Right lung (tissue), 2 donors: ENCODE measurements at regions not wholly inside any gene's neighbourhood (a gene's known extent, or its start where the extent isn't known, plus 50 kb on each side); places are given as distances from the start of the nearest gene placed in this dataset.

Experiments
- DNase-seq, 2 donors: peaks; one replicate each; pipeline ENCODE4 v3.0.0-alpha.2; 2013

GRCh38 chr15:39444735-39445470, 136.0 kb upstream of the THBS1 start:
- no peak for DNase-seq

GRCh38 chr15:39445931-39446330, 134.9 kb upstream of the THBS1 start:
- no peak for DNase-seq

GRCh38 chr15:39447346-39447745, 133.5 kb upstream of the THBS1 start:
- DNase-seq = no peak

GRCh38 chr15:39447881-39448280, 133.0 kb upstream of the THBS1 start:
- DNase-seq = no peak

DNA sequence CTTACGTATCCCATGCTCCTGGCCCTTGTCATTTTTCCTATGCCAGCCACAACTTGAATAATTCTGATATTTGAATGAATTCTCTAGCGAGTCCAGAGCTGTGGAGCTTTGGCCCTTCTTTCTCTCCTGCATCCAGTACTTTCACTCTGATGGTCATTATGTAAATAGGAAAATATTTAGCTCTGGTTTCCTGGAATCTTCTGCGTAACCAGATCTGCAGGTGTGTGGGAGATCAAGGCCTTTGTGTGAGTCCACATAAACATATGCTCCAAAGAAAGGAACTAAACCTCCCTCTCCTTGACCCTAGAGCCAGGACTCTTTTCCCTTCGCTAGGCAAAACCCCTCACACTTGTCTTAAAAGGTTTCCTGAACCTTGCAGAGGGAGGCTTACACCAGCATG, 132.5 kb upstream of the THBS1 start:
- no peak for DNase-seq

DNA sequence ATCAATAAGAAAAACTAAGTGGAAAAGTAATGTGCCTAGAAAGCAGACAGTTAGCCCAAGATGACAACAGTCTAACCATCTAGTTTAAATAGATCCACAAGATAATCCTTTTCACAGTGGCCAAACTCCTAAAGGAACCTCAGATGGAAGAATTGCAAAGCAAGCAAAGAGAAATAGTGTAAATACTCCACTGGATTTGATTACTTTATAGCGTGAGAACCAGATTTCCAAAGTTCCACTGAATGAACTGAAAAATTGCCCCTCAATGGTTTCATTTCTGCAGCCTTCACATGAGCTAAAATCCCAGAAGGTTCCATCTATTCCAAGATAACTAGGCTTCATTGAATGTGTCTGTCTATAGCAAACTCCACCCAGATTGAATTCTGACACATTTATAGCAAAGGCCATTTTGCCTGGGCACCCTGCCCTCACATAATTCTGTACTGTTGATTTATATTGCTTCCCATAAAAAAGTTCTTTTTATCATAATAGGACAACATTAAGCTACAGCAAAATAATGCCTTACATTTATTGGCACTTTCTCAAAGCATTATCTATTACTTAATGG, 129.7 kb upstream of the THBS1 start:
- DNase-seq = no peak

- DNase-seq = no peak
These were observed 129.0 kb upstream of the THBS1 start for GRCh38 chr15:39451871-39452270.

- no peak for DNase-seq
These were observed 127.3 kb upstream of the THBS1 start for GRCh38 chr15:39453620-39454019.

DNA sequence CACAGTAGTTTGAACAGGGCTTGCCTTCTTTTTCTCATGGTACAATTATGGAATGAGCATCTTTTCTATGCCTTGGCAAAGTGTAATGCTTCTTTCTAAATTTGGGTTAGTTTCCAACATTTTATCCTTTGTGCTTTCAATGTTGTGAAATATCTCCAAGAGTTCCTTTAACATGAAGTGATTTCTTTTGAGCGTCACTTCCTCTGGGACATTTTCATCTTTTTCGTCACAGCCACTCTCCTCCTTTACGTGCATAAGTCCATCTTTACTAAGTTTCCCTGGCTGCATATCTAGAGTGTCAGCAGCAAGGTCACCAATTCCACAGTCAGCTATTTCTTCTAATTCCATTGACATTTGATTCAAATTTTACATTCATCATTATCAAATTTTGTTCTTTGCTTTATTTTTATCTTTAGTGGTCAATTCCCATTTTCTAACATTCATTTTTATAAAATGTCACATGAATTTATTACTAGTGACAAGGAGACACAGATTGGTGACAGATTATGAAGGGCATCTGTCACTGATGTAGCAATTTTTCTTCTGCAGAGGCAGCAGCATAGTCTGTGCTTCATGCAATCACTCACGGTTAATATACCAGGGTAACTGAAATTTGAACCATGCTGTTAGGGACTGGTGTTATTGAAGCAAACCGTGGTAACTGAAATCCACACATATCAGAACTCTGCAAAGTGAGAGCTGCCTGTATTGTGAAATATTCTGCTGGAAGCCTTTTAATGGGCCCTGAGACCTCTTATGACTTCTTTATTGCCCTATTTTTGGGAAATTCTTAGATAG, 126.5 kb upstream of the THBS1 start:
- peak in 1 of 2 donors; percentile 64 for DNase-seq

GRCh38 chr15:39455471-39455991, 125.3 kb upstream of the THBS1 start:
- DNase-seq = no peak

- DNase-seq = no peak
These were observed 124.7 kb upstream of the THBS1 start for GRCh38 chr15:39456159-39456558.

- DNase-seq = no peak
These were observed 124.1 kb upstream of the THBS1 start for GRCh38 chr15:39456582-39457330.

DNA sequence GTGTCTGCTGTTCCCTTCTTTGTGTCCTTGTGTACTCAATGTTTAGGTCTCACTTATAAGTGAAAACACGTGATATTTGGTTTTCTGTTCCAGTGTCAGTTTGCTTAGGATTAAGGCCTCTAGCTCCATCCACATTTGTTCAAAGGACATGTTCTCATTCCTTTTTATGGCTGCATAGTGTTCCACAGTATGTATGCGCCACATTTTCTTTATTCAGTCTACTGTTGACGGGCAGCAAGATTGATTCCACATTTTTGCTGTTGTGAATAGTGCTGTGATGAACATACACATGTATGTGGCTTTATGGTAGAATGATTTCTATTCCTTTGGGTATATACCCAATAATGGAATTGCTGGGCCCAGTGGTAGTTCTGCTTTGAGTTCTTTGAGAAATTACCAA, 122.7 kb upstream of the THBS1 start:
- DNase-seq = no peak

GRCh38 chr15:39459548-39459947, 121.3 kb upstream of the THBS1 start:
- DNase-seq = no peak

DNA sequence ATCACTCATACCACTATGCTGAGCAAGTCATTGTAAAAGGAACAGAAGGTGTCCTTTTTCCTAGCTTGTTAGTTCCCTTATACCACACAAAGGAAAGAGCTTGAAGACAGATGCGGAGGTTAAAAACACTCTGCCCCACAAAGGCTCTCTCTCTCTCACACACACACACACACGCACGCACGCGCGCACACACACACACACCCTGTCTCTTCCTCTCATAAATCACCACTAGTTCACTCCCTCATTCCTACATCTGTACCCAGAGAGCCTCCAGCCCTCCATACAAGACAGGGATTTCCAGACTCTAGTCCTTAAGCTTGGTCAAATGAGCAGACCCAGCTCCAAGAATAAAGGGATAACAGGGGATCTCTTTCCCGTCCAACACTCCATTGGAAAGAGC, 120.1 kb upstream of the THBS1 start:
- DNase-seq = no peak

DNA sequence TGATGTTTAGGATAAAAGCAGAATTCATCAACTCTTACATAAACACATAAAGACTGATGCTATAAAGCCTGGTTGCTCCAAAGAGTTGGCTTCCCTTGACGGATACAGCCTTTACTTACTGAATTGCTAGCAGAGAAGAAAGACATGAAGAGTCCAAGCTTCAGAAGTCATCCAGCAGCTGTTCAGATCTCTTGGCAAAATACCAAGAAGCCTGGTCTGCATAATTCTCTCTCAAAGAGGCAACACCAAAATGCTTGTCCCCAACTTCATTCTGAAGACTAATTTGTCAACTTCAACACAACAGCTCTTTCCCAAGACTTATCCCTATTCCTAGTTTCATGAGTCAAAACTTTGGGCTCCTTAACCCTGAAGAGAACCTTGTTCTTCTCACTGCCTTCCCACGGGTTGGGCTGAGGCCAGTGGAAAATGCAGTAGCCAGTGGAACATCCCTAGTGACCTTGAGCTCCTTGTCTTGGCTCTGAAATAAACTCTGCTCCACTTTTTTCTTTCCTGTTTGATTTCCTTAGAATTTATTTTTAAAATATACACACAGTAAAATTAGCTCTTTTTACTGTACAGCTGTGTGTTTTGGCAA, 119.2 kb upstream of the THBS1 start:
- DNase-seq = no peak

- no peak for DNase-seq
These were observed 118.2 kb upstream of the THBS1 start for GRCh38 chr15:39462691-39463090.

DNA sequence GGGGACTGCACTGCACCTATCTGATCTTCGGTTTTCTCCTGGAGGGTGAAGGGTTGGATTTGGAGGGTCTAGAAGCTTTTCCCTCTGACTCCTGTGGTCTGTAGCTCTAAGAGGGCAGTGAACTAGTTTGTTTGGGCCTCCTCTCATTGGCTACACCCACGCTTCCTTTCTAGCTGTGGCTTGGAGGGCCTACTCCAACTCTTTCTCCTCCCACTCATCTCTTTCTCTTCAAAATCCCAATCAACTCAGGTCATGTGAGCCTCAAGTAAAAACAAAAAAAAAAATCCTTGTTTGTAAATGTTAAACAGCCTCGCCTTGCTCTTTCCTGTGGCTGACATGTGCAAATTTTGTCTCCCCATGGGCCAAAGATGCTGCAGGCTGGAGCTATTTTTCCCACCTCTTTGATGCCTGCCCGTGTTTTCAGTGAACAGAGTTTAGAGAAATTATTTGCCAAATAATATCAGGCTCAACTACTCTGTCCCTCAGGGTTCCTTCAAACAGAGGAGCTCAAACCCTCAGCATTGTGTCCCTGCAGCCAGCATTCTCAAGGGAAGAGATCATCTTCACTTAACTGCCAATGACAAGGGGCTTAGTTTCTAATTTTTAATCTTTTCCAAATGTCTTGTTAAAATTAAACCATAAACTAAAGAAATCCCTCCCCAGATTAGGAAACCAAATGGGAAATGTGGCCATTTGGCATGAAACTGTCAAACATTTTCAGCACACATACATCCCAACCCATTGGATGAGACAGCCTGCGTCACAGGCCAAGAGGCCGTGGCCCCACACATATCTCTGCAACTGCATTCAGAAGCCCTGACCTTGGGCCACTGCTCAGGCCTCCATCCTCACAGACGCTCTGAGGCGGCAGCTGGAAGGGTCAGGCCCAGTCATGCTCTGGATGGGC, 114.8 kb upstream of the THBS1 start:
- no peak for DNase-seq

DNA sequence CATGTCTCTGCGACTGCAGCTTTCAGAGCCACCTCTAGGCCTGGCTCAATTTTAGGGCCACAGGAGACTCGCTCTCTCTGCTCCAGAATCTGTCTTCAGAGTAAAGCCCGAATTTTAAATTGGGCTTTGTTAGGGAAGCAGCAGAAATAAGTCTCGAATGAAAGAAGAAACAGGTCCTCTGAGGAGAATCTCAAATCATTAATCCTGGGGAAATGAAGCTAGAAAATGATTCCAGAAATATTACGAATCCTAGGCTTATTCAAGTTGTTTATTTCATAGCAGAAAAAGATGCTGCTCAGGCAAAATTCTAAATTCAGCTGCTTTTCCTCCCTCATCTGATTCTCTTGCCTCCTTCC, 114.2 kb upstream of the THBS1 start:
- DNase-seq = no peak

DNA sequence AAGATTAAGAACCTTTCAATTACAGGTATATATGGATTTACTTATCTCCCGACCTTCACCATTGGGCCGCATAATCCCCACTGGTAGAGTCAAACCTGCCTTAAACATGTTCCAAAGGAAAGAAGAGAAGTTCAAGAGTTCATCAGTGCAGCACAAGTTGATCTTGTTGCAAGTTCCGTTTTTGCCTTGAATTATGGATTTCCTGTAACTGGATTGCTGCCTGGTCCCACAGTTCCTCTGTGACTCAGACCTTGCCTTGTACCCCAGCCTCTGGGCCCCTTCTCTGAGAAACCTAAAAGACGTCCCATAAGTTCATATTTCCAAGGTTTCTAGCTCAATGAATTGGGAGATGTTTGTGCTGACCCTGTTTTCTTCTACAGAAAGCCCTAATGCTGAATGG, 112.5 kb upstream of the THBS1 start:
- no peak for DNase-seq

- DNase-seq = no peak
These were observed 112.1 kb upstream of the THBS1 start for GRCh38 chr15:39468828-39469227.
